CD14-positive monocyte (primary cell): ENCODE measurements at regions not wholly inside any gene's neighbourhood (a gene's known extent, or its start where the extent isn't known, plus 50 kb on each side); places are given as distances from the start of the nearest gene placed in this dataset.

Experiments used
- DNase-seq, 3 donors: peaks; one replicate each; pipeline ENCODE4 v3.0.0-alpha.2; 2011 to 2022
- H2AFZ ChIP-seq: 2 replicates; pipeline ENCODE4 v1.6.0; 2012; ENCODE audit warnings: mild to moderate bottlenecking, low read depth, low read length, inconsistent platforms; ENCODE audit not compliant: insufficient read depth, poor library complexity, severe bottlenecking
- H3K27ac ChIP-seq, 2 donors: 1 replicate in 1 of 2; 2 replicates in 1 of 2; pipeline ENCODE4 v1.5.1; 2012 to 2013; ENCODE audit warnings: low read length in 2 of 2, control low read depth in 1 of 2, inconsistent platforms in 1 of 2, low read depth in 1 of 2, mild to moderate bottlenecking in 1 of 2
- H3K27me3 ChIP-seq, 2 donors: one replicate each; pipeline versions ENCODE4 v1.6.0 to v1.6.1; 2011 to 2013; ENCODE audit warnings: low read length in 2 of 2; ENCODE audit not compliant: control insufficient read depth in 2 of 2, insufficient read depth in 2 of 2
- H3K36me3 ChIP-seq, 2 donors: replicated peaks in 1 of 2; 1 replicate in 1 of 2; 2 replicates in 1 of 2; pipeline versions ENCODE4 v1.5.1 to v1.6.1; 2012 to 2013; ENCODE audit warnings: low read length in 2 of 2, control low read depth in 1 of 2, inconsistent platforms in 1 of 2, mild to moderate bottlenecking in 1 of 2; ENCODE audit not compliant: insufficient read depth in 2 of 2, control insufficient read depth in 1 of 2
- H3K4me1 ChIP-seq, 2 donors: 1 replicate in 1 of 2; 2 replicates in 1 of 2; pipeline versions ENCODE4 v1.5.1 to v1.6.1; 2012 to 2013; ENCODE audit warnings: low read length in 2 of 2, control low read depth in 1 of 2, inconsistent platforms in 1 of 2, mild to moderate bottlenecking in 1 of 2, moderate library complexity in 1 of 2; ENCODE audit not compliant: insufficient read depth in 2 of 2, control insufficient read depth in 1 of 2
- H3K4me2 ChIP-seq: replicated peaks from 2 replicates; pipeline ENCODE3; 2012; ENCODE audit warnings: low read length, moderate library complexity, mild to moderate bottlenecking; ENCODE audit not compliant: poor library complexity, severe bottlenecking; ENCODE audit errors: extremely low read depth
- H3K4me3 ChIP-seq, 3 experiments: fragments of 200-600 bp in 1 of 3; sonication (generic) in 1 of 3; replicated peaks in 1 of 3; 1 replicate in 2 of 3; 2 replicates in 1 of 3; pipeline ENCODE4 v1.5.1; 2011 to 2013; ENCODE audit warnings: low read length in 3 of 3, mild to moderate bottlenecking in 3 of 3, control low read depth in 2 of 3, low read depth in 2 of 3, inconsistent platforms in 1 of 3, moderate library complexity in 1 of 3
- H3K79me2 ChIP-seq: 2 replicates; pipeline ENCODE4 v1.6.0; 2012; ENCODE audit warnings: mild to moderate bottlenecking, control low read depth, inconsistent platforms, low read length, moderate library complexity; ENCODE audit not compliant: insufficient read depth
- H3K9ac ChIP-seq: 2 replicates; pipeline ENCODE4 v1.6.0; 2017; ENCODE audit warnings: low read length, mild to moderate bottlenecking; ENCODE audit not compliant: insufficient read depth, poor library complexity, severe bottlenecking
- H3K9me3 ChIP-seq, 2 donors: replicated peaks in 1 of 2; 1 replicate in 1 of 2; 2 replicates in 1 of 2; pipeline versions ENCODE4 v1.5.1 to v1.6.1; 2012 to 2013; ENCODE audit warnings: low read length in 2 of 2, control low read depth in 1 of 2; ENCODE audit not compliant: control insufficient read depth in 1 of 2, insufficient read depth in 1 of 2
- H4K20me1 ChIP-seq: 2 replicates; pipeline ENCODE4 v1.6.0; 2012; ENCODE audit warnings: mild to moderate bottlenecking, low read length, control low read depth, moderate library complexity; ENCODE audit not compliant: insufficient read depth
- H3K27ac Mint-ChIP-seq, 7 donors: one replicate each; pipeline ENCODE4 v1.8.0; 2020; ENCODE audit warnings: mild to moderate bottlenecking in 7 of 7, mixed read lengths in 7 of 7, moderate library complexity in 6 of 7, inconsistent platforms in 2 of 7
- H3K27me3 Mint-ChIP-seq, 3 donors: one replicate each; pipeline ENCODE4 v1.8.0; 2021 to 2022; ENCODE audit warnings: low read depth in 3 of 3, mild to moderate bottlenecking in 3 of 3, mixed read lengths in 3 of 3, moderate library complexity in 3 of 3, inconsistent platforms in 1 of 3
- H3K36me3 Mint-ChIP-seq, 2 donors: one replicate each; pipeline ENCODE4 v1.8.0; 2020; ENCODE audit warnings: mixed read lengths in 2 of 2, inconsistent platforms in 1 of 2, mild to moderate bottlenecking in 1 of 2
- H3K4me1 Mint-ChIP-seq: one replicate; pipeline ENCODE4 v1.8.0; 2020; ENCODE audit warnings: mild to moderate bottlenecking, mixed read lengths
- H3K4me3 Mint-ChIP-seq, 2 donors: one replicate each; pipeline ENCODE4 v1.8.0; 2020; ENCODE audit warnings: mild to moderate bottlenecking in 2 of 2, mixed read lengths in 2 of 2, moderate library complexity in 1 of 2
- H3K9me3 Mint-ChIP-seq, 7 donors: one replicate each; pipeline ENCODE4 v1.8.0; 2020 to 2022; ENCODE audit warnings: mixed read lengths in 7 of 7, mild to moderate bottlenecking in 6 of 7, moderate library complexity in 6 of 7, inconsistent platforms in 2 of 7
- CTCF ChIP-seq: fragments of 200-600 bp; IDR thresholded peaks from one replicate; pipeline ENCODE4 v1.8.0; 2022; ENCODE audit warnings: antibody characterized with exemption, mild to moderate bottlenecking
- WGBS: methylation state at CpG from one replicate; pipeline ENCODE4 v1.1.5; 2013; ENCODE audit warnings: missing lambda C conversion rate; ENCODE audit not compliant: insufficient coverage; 5-methylcytosine and 5-hydroxymethylcytosine counted together
- intact Hi-C, 2 donors: fragments of 100-400 bp; cut with micrococcal nuclease; formaldehyde crosslinking; loops; one replicate each; pipeline versions ENCODE4 v1.15.0 to v1.15.1; 2023

DNA sequence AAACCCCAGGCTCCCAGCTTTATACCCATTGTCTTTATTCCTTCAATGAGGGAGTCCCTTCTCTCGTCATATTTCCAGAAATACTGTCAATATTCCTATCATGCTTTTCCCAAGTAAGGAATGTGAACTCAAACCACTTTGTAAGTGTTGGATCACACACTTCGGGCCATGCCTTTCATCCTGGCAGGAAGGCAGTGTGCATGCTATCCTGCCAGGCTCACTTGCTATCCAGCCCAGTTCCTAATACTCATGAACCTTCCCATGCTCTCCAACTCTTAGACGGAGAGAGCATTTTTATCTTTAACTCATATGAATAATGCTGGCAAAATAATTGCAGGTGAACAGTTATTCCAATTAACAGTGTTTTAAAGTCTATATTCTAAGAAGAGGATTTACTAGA, 639.9 kb upstream of the ACO1 start:
- Histone ChIP-seq H3K27ac (no peak overlapping the region), H3K4me1 (no peaks in the 10 kb centered on the region), H3K9ac (no peak overlapping the region), H2AFZ (no peak overlapping the region), H4K20me1 (no peaks in the 10 kb centered on the region), H3K4me2 (no peak overlapping the region), H3K9me3 (no peaks in the 10 kb centered on the region), H3K4me3 (no peak overlapping the region), H3K79me2 (no peaks in the 10 kb centered on the region), H3K36me3 (no peaks in the 10 kb centered on the region), H3K27me3 (no peaks in the 10 kb centered on the region)
- intact Hi-C loops = no loop called here
- WGBS = 94% methylated on average over 2 of the region's 3 CpGs
- Mint-ChIP-seq H3K4me1 (no peaks in the 10 kb centered on the region), H3K9me3 (peaks cover 0 to 2% (median 2%) of the 10 kb centered on the region in 7 donors), H3K36me3 (no peaks in the 10 kb centered on the region), H3K27ac (no peak overlapping the region), H3K27me3 (no peaks in the 10 kb centered on the region), H3K4me3 (no peak overlapping the region)
- no peak for TF ChIP-seq CTCF
- DNase-seq = no peak

DNA sequence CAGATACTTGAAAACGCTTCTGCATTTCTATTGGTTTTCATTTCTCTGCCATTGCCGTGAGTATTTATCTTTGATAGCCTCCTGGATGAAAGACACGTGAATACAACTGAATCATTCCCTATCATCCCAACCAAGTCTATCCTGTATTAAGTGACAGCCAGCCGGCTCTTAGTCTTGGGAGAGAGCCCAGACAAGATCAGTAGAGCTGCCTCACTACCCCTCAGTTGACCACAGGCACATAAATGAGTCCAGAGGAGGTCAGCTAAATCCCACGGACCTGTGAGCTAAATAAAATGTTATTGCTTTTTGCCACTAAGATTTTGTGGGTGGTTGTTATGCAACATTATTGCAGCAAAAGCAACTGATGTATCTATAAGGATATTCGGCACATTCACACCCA, 639.0 kb upstream of the ACO1 start:
- no peak for DNase-seq
- WGBS = 85% methylated on average over 4 of the region's 6 CpGs
- H3K9me3 ChIP-seq = no peaks in the 10 kb centered on the region

More for the DNA sequence above, 639.0 kb upstream of the ACO1 start:
- no peaks in the 10 kb centered on the region for H3K36me3 ChIP-seq
- no peaks in the 10 kb centered on the region for H4K20me1 ChIP-seq
- H3K79me2 ChIP-seq = no peaks in the 10 kb centered on the region
- no peaks in the 10 kb centered on the region for H3K27me3 Mint-ChIP-seq
- no peak overlapping the region for H2AFZ ChIP-seq
- H3K27ac ChIP-seq = no peak overlapping the region
- no peaks in the 10 kb centered on the region for H3K4me1 ChIP-seq
- H3K4me3 Mint-ChIP-seq = no peak overlapping the region
- no peak overlapping the region for H3K4me3 ChIP-seq
- intact Hi-C loops = no loop called here
- H3K27ac Mint-ChIP-seq = no peak overlapping the region
- H3K4me2 ChIP-seq = no peak overlapping the region
- no peak for TF ChIP-seq CTCF
- H3K9ac ChIP-seq = no peak overlapping the region
- H3K4me1 Mint-ChIP-seq = no peaks in the 10 kb centered on the region
- peaks cover 0 to 2% (median 1%) of the 10 kb centered on the region in 7 donors for H3K9me3 Mint-ChIP-seq
- no peaks in the 10 kb centered on the region for H3K27me3 ChIP-seq
- no peaks in the 10 kb centered on the region for H3K36me3 Mint-ChIP-seq
